ENCODE measurements at regions not wholly inside any gene's neighbourhood (a gene's known extent, or its start where the extent isn't known, plus 50 kb on each side); places are given as distances from the start of the nearest gene placed in this dataset.
"Not testable (repeated sequence)": the region's sequence is repeated elsewhere in the genome, so short reads cannot be mapped to it uniquely, and the experiment has no call there.

DNA sequence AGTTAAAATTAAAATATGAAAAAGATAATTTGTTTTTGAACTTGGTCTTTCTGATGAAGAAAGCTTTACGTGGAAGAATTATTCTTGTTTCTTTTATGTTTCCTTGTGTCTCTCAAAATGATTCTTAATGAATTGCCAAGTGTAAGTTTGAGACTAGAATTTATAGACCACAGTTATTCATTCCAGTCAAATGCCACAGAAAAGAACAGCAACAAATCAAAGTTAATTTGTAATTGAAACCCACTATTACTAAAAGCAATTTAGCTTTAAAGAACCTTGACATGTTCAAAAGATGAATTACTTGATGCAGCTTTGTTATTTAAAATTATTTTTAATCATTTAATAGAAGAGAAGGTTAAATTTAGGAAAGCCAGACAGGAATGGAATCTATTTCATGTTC, 1277.7 kb upstream of the NUDT12 start:
- POLR2A ChIA-PET (ENCODE audit: unreplicated experiment) = no interaction called here

DNA sequence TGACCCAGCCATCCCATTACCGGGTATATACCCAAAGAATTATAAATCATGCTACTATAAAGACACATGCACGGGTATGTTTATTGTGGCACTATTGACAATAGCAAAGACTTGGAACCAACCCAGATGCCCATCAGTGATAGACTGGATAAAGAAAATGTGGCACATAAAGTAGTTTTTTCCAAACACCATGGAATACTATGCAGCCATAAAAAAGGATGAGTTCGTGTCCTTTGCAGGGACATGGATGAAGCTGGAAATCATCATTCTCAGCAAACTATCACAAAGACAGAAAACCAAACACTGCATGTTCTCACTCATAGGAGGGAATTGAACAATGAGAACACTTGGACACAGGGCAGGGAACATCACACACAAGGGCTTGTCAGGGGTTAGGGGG, 1268.9 kb upstream of the NUDT12 start:
- H3K27me3 ChIP-seq (ENCODE audit: control insufficient read depth, insufficient read depth, low read length); H3K4me2 ChIP-seq (ENCODE audit: low read depth, low read length); H4K20me1 ChIP-seq (ENCODE audit: insufficient read depth, low read length); H3K9me1 ChIP-seq (ENCODE audit: insufficient read depth, low read length); H2AK5ac ChIP-seq (ENCODE audit: low read depth, low read length); H3K9ac ChIP-seq (ENCODE audit: low read depth, low read length); POLR2A ChIA-PET (ENCODE audit: unreplicated experiment); H2AFZ ChIP-seq (replicated peaks; ENCODE audit: low read length, poor library complexity); H3K79me1 ChIP-seq (ENCODE audit: low read depth in 1 of 2, low read length in 2 of 2); H3K27ac ChIP-seq (ENCODE audit: insufficient read depth, low read length); H2AK9ac ChIP-seq (replicated peaks; ENCODE audit: low read depth, low read length, poor library complexity); BruUV-seq (replicated peaks); H3K4ac ChIP-seq (ENCODE audit: low read depth, low read length); H3K36me3 ChIP-seq (ENCODE audit: control insufficient read depth, insufficient read depth, low read length); H3K4me1 ChIP-seq (ENCODE audit: control insufficient read depth, insufficient read depth, low read length); H4K91ac ChIP-seq (ENCODE audit: insufficient read depth, low read depth, low read length); ATAC-seq (ENCODE audit: low read depth); in situ Hi-C loops (cut with MboI; ENCODE audit: low sequenced_read_pairs); dilution Hi-C loops (cut with HindIII; ENCODE audit: low sequenced_read_pairs, unreplicated experiment); H3K56ac ChIP-seq (ENCODE audit: extremely low read depth, insufficient read depth, low read length); H2BK15ac ChIP-seq (ENCODE audit: low read depth, low read length); H3K18ac ChIP-seq (ENCODE audit: low read depth, low read length); DNase-seq; intact Hi-C loops (cut with micrococcal nuclease); H3K14ac ChIP-seq (replicated peaks; ENCODE audit: low read depth, low read length); CTCF ChIA-PET; H4K8ac ChIP-seq (ENCODE audit: low read depth in 2 of 2, low read length in 2 of 2); H3K4me3 ChIP-seq (ENCODE audit: insufficient read depth, low read depth, low read length); H3K23ac ChIP-seq (ENCODE audit: low read depth, low read length); H2BK5ac ChIP-seq (ENCODE audit: low read depth, low read length, poor library complexity, severe bottlenecking); H3K9me3 ChIP-seq (ENCODE audit: control insufficient read depth, insufficient read depth, low read length); H2BK120ac ChIP-seq (ENCODE audit: low read depth, low read length); H2BK20ac ChIP-seq (ENCODE audit: low read depth, low read length); H4K5ac ChIP-seq (ENCODE audit: low read depth, low read length): not testable (repeated sequence)
- no CpG with 5 or more reads among the region's 3 CpGs for WGBS, 2 experiments (ENCODE audit: extremely low coverage in 2 of 2, insufficient read length in 1 of 2)

More for the DNA sequence above, 1277.7 kb upstream of the NUDT12 start:
- H3K18ac ChIP-seq (ENCODE audit: low read depth, low read length) = no peak overlapping the region
- dilution Hi-C loops (cut with HindIII; ENCODE audit: low sequenced_read_pairs, unreplicated experiment) (no loop called here), in situ Hi-C loops (cut with MboI; ENCODE audit: low sequenced_read_pairs) (no loop called here), intact Hi-C loops (cut with micrococcal nuclease) (no loop called here)
- H3K27me3 ChIP-seq (ENCODE audit: control insufficient read depth, insufficient read depth, low read length) = no peaks in the 10 kb centered on the region
- ATAC-seq (ENCODE audit: low read depth) (no peak), DNase-seq (no peak)
- no peak overlapping the region for H3K56ac ChIP-seq (ENCODE audit: extremely low read depth, insufficient read depth, low read length)
- H4K8ac ChIP-seq (ENCODE audit: low read depth in 2 of 2, low read length in 2 of 2) = no peak overlapping the region
- H2BK15ac ChIP-seq (ENCODE audit: low read depth, low read length) = no peak overlapping the region
- H3K4me2 ChIP-seq (ENCODE audit: low read depth, low read length) = no peak overlapping the region
- H3K23ac ChIP-seq (ENCODE audit: low read depth, low read length) = no peak overlapping the region
- WGBS, 2 experiments (ENCODE audit: extremely low coverage in 2 of 2, insufficient read length in 1 of 2) = no CpG with 5 or more reads among the region's 1 CpG
- H3K4me1 ChIP-seq (ENCODE audit: control insufficient read depth, insufficient read depth, low read length) = no peaks in the 10 kb centered on the region
- no peak overlapping the region for H2BK120ac ChIP-seq (ENCODE audit: low read depth, low read length)
- H4K20me1 ChIP-seq (ENCODE audit: insufficient read depth, low read length) = no peaks in the 10 kb centered on the region
- H3K79me1 ChIP-seq (ENCODE audit: low read depth in 1 of 2, low read length in 2 of 2) = no peaks in the 10 kb centered on the region
- H2AFZ ChIP-seq (replicated peaks; ENCODE audit: low read length, poor library complexity) = no peak overlapping the region
- no peak overlapping the region for H3K9ac ChIP-seq (ENCODE audit: low read depth, low read length)
- no peaks in the 10 kb centered on the region for H3K36me3 ChIP-seq (ENCODE audit: control insufficient read depth, insufficient read depth, low read length)
- CTCF ChIA-PET = no interaction called here
- no peak overlapping the region for H3K4ac ChIP-seq (ENCODE audit: low read depth, low read length)
- H2AK5ac ChIP-seq (ENCODE audit: low read depth, low read length) = no peak overlapping the region
- no peak overlapping the region for H3K27ac ChIP-seq (ENCODE audit: insufficient read depth, low read length)
- H3K9me1 ChIP-seq (ENCODE audit: insufficient read depth, low read length) = no peaks in the 10 kb centered on the region
- H2BK20ac ChIP-seq (ENCODE audit: low read depth, low read length) = no peak overlapping the region
- no peak overlapping the region for H4K91ac ChIP-seq (ENCODE audit: insufficient read depth, low read depth, low read length)
- TF ChIP-seq NFE2L2 (IDR thresholded peaks at IDR 0.05; ENCODE audit: low read depth, low read length) (no peak), RAD21 (IDR thresholded peaks at IDR 0.05; ENCODE audit: low read length) (no peak), SMC3 (IDR thresholded peaks at IDR 0.05; ENCODE audit: low read depth, low read length) (no peak), MAFK (IDR thresholded peaks at IDR 0.05; ENCODE audit: low read depth, low read length) (no peak)
- no peak overlapping the region for H4K5ac ChIP-seq (ENCODE audit: low read depth, low read length)
- H2AK9ac ChIP-seq (replicated peaks; ENCODE audit: low read depth, low read length, poor library complexity) = no peak overlapping the region
- BruUV-seq (replicated peaks) = no TSS peak
- H3K9me3 ChIP-seq (ENCODE audit: control insufficient read depth, insufficient read depth, low read length) = 0 out of 2 replicates have a peak, but pooled peaks cover 4% of the 10 kb centered on the region
- H3K4me3 ChIP-seq (ENCODE audit: insufficient read depth, low read depth, low read length) = no peak overlapping the region
- H3K14ac ChIP-seq (replicated peaks; ENCODE audit: low read depth, low read length) = no peak overlapping the region
- no peak overlapping the region for H2BK5ac ChIP-seq (ENCODE audit: low read depth, low read length, poor library complexity, severe bottlenecking)

Data from IMR-90 (cell line).